GM19324 (cell line): ENCODE measurements at regions not wholly inside any gene's neighbourhood (a gene's known extent, or its start where the extent isn't known, plus 50 kb on each side); places are given as distances from the start of the nearest gene placed in this dataset.

Experiments used
- ATAC-seq: cut with Tn5 transposase; IDR thresholded peaks from one replicate; pipeline ENCODE4 v1.9.1; 2021; ENCODE audit warnings: mild to moderate bottlenecking, moderate library complexity; ENCODE audit not compliant: unreplicated experiment, low FRiP score

DNA sequence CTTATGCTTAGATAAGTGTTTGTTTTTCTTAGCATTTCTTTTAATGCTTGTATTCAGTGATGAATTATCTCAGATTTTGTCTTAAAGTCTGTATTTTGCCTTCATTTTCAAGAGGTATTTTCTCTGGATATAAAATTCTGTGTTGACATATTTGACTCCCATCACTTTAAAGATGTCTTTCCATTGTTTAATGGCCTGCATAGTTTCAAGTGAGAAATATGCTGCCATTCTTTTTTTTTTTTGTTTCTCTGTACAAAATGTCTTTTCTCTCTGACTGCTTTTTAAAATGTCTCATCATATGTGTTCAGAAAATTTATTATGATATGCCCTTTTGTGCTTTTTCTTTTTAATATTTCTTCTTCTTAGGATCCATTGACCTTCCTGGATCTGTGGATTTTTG is 578.0 kb upstream of the NOX3 start:
- no peak for ATAC-seq

DNA sequence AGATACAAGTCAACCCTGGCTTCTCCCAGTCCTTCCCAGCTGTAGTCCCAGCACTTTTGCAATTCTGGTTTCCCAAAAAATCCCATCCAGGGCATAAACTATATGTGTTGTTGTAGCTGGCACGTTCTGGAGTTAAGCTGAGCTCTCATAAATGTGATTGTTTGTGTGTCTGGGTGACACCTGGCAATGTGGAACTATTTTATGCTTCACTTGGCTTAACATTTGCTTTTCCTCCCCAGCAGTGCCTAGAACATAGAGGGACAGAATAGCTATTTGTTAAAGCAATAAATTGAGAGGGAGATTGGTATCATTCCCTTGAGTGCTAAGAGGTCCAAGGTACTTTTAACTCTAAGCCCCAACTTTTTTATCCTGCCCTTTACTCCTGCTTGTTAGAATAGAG is 575.9 kb upstream of the NOX3 start:
- ATAC-seq = no peak

DNA sequence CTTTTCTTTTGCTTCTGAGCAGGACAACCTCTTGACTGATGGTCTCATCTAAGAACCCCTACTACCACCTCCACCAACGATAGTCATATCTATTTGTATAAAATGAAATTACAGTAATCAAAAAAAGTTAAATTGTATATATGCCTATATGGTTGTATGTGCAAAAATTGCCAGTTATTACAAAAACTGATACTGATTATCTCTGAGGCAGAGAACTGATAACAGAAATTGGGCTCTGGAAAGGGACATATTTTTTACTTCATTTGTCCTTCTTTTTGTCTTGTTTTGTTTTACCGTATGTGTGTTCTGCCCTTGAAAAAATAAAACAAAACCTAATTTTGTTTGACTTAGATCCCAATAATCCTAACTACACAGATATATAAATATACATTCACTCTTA is 574.4 kb upstream of the NOX3 start:
- ATAC-seq = no peak

DNA sequence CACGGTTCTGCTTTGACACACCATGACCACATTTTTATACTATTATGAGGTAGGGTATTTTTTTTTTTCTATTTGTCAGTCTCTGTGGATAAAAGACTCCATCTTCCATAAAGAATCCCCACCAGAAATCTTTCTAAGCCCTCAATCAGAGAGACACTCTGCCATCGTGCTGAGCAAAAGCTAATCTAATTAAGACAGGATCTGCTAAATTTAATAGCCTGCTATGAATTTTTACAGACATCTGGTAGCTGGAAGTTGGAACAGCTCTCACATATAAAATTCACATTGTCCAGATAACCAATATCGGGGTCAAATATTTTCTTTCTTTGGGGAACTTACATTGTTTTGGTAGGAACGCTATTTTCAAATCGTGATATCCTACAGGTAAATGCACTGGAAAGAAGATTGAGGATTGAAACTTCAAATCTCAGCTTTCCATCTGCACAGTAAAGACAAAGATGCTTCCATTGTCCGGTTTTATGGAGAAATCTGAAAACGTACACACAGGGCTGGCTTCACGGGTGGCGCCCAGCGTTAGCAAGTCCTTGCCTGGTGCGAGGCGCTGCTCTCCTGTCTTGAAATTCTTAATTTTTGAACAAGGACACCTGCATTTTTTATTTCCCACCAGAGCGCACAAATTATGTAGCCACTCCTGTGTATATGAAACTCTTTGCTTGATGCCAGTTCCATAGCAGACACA is 573.8 kb upstream of the NOX3 start:
- ATAC-seq = no peak

DNA sequence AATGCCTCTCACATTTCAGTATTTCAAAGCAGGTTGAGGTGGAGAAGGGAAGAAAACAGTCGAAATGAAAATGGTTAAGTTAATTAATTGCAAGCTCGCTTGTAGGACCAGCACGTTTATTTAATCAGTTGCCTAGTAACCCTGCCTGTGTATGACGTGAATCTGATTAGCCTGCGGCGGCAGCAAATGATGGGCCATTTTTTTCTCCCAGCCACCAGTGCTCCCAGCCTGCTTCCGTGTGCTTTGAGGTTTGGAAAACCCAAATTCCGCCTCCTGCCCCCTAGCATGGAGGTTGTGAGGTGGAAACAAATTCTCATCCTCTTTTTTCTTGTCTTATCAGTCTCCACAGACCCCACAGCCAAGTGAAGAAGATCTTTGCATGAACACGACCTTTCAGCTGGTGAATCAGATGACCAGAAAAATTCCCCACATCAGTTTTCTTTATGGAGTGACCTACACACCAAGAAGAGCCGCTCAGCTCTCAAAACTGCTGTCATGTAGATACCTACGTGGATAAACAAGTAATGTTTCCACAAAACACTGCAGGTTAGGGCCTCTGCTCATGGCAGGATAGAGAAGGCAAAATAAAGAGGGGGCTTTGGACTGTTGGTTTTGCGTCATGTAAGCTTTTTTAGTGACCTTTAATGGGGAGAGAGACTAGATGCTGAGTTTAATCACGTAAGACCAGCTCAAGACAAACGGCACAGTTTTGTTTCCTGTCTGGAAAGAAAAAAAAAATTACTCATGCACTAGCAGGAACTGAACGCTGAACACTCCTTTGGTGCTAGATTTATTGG is 572.9 kb upstream of the NOX3 start:
- no peak for ATAC-seq

DNA sequence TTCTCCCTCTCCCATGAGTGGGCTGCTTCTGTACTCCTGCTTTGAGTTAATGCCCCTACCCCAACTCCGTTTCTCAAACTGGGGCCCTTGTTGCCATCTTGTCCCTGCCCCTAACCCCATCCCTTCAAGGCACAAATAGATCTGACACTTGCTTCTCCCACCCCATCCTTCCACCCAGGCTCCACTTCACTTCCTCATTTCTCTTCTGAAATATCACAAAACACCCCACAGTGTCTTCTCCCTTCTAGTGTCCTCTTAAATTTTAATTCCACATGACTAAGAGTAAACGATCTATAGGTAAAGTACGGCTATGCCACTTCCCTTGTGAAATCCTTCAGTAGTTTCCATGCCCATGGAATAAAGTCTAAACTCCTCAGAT is 571.6 kb upstream of the NOX3 start:
- ATAC-seq = no peak

DNA sequence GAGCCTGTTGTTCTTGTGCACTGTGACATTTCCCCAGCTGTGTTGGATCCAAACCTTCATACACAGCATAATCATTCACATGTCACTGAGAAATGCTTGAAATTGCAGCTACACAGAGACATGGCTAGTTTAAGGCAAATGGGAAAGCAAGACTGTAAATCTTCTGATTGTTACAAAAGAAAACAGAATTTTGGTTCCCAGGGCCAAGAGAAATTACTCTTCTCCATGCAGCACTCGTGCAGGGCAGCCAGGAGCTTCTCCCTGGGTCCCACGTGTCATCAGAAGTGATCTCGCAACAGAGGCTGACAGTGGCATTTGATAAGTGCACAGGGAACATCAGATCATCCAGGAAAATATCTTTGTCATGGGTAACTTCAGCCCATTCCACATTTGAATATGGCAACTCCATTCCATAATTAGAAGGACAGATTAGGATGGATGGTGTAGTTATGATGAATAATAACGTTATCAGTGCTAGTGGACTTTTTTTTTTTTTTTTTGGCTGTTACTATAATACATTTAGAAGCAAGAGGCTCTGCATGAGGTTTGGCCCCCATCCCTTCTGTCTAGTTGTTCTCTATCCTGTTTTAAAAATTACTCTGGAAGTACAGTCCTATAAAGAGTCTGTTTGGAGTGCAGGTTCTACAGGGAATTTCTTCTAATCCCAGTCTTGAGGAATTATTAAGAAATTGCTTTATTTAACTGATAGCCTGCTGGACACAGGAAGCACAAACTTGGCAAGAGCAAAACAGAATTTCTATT is 571.0 kb upstream of the NOX3 start:
- no peak for ATAC-seq

DNA sequence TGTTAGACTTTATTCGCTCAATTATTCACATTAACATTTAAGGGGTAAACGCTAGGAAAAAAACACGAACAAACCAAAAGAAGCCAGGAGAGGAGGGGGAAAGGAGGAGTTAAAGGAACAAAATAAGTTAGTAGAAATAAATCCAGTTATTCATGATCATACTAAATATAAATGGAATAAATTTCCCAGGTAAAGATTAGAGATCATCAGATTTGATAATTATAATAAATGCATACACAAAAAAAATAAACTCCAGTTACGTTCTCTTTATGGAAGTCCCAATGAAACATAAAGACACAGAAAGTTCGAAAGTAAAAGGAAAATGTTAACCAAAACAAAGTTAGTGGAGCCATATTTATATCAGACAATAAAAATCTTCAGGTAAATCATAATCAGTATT is 568.7 kb upstream of the NOX3 start:
- no peak for ATAC-seq

DNA sequence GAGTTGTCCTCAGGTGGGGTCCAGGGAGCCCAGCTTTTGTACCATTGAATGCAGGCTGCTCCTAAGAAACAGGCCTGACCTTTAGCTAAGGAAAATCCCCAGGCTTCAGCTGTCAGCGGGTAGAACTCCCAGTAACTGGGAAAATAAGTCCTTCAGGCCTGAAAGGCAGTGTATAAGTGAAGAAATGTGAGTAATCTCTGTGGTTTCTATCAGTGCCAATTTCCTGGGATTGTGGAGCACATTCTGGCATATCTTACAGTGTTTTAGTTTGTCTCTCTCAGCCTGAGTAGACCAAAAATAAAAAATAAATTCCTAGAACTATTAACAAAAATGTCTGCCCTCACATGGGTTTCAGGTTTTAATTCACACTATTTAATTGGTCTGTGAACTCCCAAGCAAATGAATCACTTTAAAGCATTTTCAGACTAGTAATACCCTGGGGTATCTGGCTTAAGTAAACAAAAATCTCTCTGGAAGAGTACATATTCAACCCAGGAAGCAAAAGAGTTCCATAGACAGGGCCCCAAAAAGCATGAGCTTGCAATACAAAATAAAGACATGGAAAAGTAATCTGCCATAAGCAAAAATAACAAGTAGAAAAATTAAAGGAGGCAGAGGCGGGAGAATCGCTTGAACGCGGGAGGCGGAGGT is 566.2 kb upstream of the NOX3 start:
- no peak for ATAC-seq

DNA sequence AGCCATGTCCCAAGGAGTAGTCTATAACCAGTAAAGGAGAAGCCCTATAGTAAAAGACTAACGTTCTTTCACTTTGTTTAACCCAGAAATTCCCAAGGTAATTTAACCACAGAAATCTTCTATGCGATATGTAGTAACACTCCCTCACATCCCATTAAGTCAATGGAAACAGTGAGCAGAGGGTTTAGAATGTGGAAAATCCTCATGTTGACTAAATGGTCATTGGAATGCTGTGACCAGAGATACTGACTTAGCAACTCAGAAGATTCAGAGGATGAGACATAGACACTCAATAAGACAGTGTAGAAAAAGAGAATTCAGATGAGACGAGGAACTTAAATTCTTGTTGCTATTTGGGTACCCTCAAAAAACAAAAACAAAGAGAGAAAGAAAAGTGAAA is 562.2 kb upstream of the NOX3 start:
- no peak for ATAC-seq

DNA sequence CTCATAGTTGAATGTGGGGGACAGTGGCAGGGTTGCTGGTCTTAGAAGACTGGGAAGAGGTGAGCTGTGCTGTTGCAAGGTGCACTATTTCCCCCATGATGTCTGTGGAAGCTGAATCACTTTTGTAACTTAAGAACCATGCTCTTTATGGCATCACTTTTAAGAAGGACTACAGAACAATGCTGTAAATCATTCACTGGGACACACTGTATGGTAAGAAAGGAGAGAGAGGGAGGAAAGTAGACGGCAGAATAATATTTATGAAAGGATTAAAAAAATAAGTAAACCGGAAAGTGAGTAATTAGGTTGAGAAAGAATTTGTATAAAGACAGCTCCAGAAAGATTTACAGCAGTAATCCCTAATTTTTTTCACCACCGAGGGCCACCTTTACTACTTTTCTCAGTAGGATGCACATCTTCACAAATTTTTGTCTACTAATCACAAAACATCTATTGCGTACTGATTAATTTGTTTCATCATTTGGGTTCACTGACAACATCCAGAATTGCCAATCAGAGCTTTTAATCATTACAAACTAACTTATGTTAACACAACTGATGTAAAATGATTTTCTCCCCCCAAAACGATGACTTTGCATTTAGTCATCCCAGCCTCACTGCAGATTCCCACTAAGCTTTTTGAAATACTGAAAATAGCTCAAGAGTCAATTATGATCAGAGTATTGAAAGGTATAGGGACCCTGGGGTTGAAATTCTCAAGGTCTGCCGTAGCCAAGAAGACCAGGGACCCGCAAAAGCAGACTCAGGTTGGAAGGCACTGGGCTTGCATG is 560.7 kb upstream of the NOX3 start:
- ATAC-seq = no peak

DNA sequence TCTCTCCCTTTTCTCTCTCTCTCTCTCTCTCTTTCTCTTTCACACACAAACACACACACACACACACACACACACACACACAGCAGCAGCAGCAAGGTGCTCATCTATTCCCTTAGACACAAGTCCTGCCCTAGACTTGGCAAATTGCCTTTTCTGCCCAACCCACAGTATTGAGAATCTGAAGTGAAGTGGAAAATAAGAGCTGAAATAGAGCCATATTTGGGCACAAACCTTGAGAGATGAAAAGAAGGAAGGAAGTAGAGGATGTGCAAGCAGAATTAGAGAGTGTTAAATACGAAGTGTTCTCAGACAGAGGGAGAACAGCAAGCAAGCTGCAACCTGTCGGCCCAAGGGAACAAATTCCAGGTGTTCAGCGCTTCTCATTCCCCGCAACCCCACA is 557.5 kb upstream of the NOX3 start:
- no peak for ATAC-seq

DNA sequence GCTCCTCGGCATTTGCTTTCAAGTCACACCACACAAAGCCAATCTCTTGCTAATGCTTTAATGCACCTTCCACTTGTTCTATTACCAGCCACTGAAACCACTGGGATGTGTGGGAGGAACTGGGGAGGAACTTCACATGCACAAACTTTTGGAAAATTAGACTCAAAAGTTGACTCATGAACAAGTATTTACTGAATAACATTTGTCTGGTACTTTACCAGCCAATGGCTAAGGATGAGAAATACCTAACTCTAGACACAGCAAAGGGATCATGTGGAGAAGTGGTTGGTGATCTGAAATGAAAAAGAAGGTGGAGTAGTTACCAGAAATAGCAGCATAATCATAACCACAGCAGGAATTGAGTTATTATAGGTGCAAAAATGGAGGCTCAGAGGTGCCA is 554.0 kb upstream of the NOX3 start:
- no peak for ATAC-seq

DNA sequence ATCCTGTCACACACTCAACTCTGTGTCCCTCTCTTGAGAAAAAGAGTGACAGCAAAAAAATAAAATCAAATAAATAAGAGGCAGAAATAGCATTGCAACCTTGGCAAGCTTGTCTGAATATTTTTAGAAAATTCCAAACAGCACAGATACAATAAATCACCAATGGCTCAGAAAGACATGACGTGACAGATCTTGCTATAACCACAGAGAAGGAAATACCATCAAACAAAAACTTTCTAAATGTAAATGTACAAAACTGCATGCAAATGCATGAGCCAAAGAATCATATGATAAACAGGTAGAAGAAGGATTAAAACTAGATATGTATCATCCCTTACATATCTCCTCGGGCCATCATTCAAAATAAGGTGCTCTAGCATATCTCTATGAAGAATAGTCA is 549.2 kb upstream of the NOX3 start:
- no peak for ATAC-seq

DNA sequence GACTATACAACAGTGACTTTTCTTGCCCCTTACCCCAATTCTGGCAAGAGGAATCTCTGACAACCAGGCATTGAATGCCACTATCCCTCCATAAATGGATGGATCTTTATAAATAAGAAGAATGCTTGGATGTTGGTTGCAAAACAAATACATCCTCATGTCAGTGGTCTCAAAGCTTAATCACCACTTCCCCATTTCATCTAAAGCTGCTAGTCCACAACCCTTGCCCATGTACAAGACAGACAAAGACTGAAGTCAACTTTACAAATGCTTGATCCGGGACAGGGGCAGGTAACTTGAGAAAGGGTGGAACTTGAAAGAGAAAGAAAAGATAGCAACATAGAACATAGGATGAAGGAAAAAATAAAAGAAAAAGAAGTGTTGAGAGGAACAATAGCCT is 540.5 kb upstream of the NOX3 start:
- ATAC-seq = no peak

DNA sequence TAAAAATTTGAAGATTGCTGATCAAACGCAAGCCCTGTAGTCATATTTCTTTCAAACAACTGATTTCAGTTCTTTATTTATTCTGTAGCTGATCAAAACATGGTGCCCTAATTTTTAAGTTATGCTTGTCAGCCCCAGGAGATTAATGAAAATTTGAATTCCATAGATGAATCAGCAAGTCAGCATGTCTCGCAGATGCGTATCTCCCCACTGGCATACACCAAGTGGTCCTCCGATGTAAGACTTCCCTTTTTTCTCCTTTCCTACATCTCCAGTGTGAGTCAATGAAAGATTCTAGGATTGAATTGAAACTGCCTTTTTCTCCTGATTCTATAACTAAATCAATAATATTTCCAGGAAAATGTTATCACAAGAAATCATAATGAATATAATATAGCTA is 539.6 kb upstream of the NOX3 start:
- no peak for ATAC-seq

DNA sequence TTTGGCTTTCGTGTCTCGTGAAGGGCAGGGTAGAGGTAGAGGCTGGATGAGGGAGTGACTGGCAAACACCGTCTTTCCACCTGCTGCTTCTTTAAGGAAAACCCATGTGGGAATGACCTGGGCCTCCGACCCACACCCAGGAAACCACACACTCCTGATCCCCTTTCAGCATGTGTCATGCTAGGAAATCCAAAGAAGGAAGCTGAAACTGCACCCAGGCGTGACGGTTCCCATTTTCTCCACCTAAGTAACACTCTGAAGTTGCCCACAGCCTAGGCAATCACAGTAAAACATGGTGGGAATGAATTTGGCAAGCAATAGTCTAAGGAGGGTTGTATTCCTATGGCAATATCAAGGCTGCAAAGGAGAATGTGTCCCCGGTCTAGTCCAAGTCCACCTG is 538.4 kb upstream of the NOX3 start:
- ATAC-seq = no peak

DNA sequence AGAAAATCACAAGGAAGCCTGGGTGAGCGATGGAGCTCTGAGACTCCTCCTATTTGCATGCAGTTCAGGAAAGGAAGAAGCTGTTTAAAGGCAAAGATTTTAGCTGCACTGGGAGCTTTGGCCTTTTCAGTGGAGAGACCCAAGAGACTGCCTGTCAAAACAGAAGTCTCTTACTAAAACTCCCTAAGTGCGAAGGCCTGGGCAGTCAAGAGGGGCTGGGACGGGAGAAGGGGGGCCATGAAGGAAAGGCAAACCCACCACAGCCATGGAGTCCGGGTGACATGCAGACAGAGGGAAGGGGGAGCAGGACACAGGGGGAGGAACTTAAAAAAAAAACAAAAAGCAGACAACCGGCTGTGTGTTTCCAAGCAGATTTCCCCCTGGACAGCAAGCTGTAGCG is 537.6 kb upstream of the NOX3 start:
- ATAC-seq = no peak

DNA sequence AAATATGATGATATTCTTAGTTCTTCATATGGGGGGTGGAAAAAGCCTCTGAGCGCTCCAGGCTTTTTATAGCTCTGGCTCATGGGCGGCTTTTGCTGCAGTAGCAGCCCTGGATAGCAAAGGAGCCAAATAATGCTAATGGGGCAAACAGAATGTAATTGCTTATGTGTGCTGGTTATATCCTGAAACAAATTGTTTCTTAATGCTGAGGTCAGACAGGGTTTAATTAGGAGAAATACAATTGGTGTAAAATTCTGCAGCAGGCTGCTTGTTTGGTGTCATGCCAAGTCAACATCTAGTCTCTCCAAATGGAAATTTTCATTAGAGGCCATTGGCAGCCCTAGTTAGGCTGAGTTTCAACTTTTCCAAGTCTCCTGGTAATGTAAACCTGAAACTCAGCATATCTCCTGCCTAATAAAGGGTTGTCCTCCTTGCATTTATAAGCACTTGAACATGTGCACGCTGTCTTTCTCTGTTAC is 530.1 kb upstream of the NOX3 start:
- no peak for ATAC-seq

DNA sequence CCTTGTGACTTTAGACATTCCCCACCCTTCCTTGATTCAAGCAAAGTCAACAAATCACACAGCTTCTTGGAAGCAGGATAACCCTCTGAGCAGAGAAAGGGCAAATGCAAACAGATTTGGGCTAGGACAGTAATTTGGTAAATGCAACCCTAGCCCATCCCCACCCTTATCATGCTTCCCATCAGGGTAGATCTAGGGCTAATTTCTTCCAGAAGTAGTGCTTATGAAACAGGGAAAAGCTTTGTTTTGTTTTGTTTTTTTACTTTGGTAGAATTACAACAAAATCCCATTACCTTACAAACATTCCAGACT is 525.1 kb upstream of the NOX3 start:
- ATAC-seq = no peak
